GM23248 (cell line): ENCODE measurements at regions not wholly inside any gene's neighbourhood (a gene's known extent, or its start where the extent isn't known, plus 50 kb on each side); places are given as distances from the start of the nearest gene placed in this dataset.

Source experiments
- EZH2 ChIP-seq: fragments of 200-600 bp; sonication (generic); IDR thresholded peaks from 2 replicates; pipeline ENCODE4 v1.6.1; 2018; ENCODE audit warnings: antibody characterized with exemption, mild to moderate bottlenecking; ENCODE audit not compliant: insufficient read depth, poor library complexity, severe bottlenecking
- EZH2phosphoT487 ChIP-seq: fragments of 200-600 bp; sonication (generic); IDR thresholded peaks from 2 replicates; pipeline ENCODE4 v1.6.1; 2018; ENCODE audit warnings: antibody characterized with exemption, moderate library complexity, mild to moderate bottlenecking, low read depth; ENCODE audit not compliant: insufficient read depth

- TF ChIP-seq EZH2: no peak
- TF ChIP-seq EZH2phosphoT487: no peak
Measured at GRCh38 chr2:118687698-118688097, 159.8 kb downstream of the EN1 start.
